Omental fat pad (tissue), 3 donors: ENCODE measurements at regions not wholly inside any gene's neighbourhood (a gene's known extent, or its start where the extent isn't known, plus 50 kb on each side); places are given as distances from the start of the nearest gene placed in this dataset.

Source experiments
- ATAC-seq: fragments of 150-250 bp; one replicate; pipeline ENCODE4 v1.9.1; 2016; ENCODE audit warnings: mild to moderate bottlenecking, moderate library complexity; ENCODE audit not compliant: low FRiP score
- DNase-seq: peaks from one replicate; pipeline ENCODE4 v3.0.0-alpha.2; 2019; ENCODE audit warnings: low spot score
- CTCF ChIP-seq, 3 donors: fragments of 450-650 bp; IDR thresholded peaks; one replicate each; pipeline ENCODE4 v1.5.1; 2016 to 2017; ENCODE audit warnings: antibody characterized with exemption in 3 of 3, mild to moderate bottlenecking in 3 of 3, moderate library complexity in 2 of 3

DNA sequence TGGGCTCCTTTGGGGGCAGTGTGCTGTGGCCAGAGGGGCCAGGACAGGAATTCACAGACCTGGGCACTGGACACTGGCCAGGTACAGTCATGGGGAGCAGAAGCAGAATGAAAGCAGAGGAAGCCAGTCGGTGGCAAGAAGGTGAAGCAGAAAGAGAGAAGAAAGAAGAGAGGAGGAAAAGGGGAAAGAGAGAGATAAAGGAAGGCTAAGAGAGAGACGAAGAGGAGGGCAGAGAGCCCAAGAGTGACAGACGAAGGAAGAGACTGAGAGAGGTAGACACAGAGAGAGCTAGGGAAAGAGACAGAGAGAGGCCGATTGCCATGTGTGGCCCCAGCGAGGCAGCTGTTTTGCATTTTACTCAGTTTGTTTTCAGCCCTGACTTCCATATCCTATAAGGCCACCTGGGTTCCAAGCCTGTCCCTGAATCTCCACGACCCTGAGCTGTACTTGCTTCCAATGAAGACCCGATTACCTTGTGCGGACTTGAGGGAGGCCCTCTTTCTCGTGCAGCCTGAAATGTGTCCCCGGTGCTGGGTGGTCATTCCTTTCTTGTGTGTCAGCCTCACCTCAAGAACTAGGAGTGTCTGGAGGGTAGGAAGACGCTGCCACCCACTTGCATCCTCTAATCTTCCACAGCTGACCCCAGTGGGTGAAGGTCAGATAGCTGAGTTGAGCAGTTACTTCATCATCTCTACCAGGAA is 73.9 kb downstream of the LSM3 start:
- TF ChIP-seq CTCF (IDR thresholded peaks at IDR 0.05) = no peak

GRCh38 chr3:14253022-14253706 is 74.5 kb downstream of the LSM3 start:
- DNase-seq (no peak), ATAC-seq (peak; percentile 90)
- no peak for TF ChIP-seq CTCF (IDR thresholded peaks at IDR 0.05)

More for the DNA sequence above, 73.9 kb downstream of the LSM3 start:
- DNase-seq (no peak), ATAC-seq (no peak)

GRCh38 chr3:14253707-14254382 is 75.2 kb downstream of the LSM3 start:
- DNase-seq (no peak), ATAC-seq (no peak)
- no peak for TF ChIP-seq CTCF (IDR thresholded peaks at IDR 0.05)

- no peak for ATAC-seq
- no peak for TF ChIP-seq CTCF (IDR thresholded peaks at IDR 0.05)
- DNase-seq = no peak
Observed at GRCh38 chr3:14254812-14255702, 76.4 kb downstream of the LSM3 start.

GRCh38 chr3:14256046-14256445 is 77.4 kb downstream of the LSM3 start:
- DNase-seq (no peak), ATAC-seq (no peak)
- TF ChIP-seq CTCF (IDR thresholded peaks at IDR 0.05) = no peak

- DNase-seq (no peak), ATAC-seq (no peak)
- TF ChIP-seq CTCF (IDR thresholded peaks at IDR 0.05) = no peak
Observed at GRCh38 chr3:14256561-14257342, 78.1 kb downstream of the LSM3 start.
